H9 (cell line): ENCODE measurements at regions not wholly inside any gene's neighbourhood (a gene's known extent, or its start where the extent isn't known, plus 50 kb on each side); places are given as distances from the start of the nearest gene placed in this dataset.
A peak's percentile ranks its signal among the peaks of the same experiment; 100 is the strongest.

ENCODE experiments used
- DNase-seq: peaks from one replicate; pipeline ENCODE4 v3.0.0-alpha.2; 2017
- H2AFZ ChIP-seq: one replicate; pipeline ENCODE4 v1.6.1; 2013; ENCODE audit warnings: mild to moderate bottlenecking, low read length, control low read depth, moderate library complexity
- H2AK5ac ChIP-seq: 2 replicates; pipeline ENCODE4 v1.6.1; 2013; ENCODE audit warnings: low read length, control low read depth, mixed read lengths; ENCODE audit not compliant: insufficient read length
- H2BK120ac ChIP-seq: one replicate; pipeline ENCODE4 v1.6.1; 2013; ENCODE audit warnings: low read depth, mild to moderate bottlenecking, low read length, control low read depth, inconsistent platforms; ENCODE audit not compliant: poor library complexity, severe bottlenecking
- H2BK12ac ChIP-seq: 2 replicates; pipeline ENCODE4 v1.6.1; 2013; ENCODE audit warnings: low read length, control low read depth, mixed read lengths, low read depth; ENCODE audit not compliant: insufficient read length
- H2BK15ac ChIP-seq: 2 replicates; pipeline ENCODE4 v1.6.1; 2013; ENCODE audit warnings: low read depth, low read length, control low read depth
- H2BK20ac ChIP-seq: one replicate; pipeline ENCODE4 v1.6.1; 2013; ENCODE audit warnings: low read depth, mild to moderate bottlenecking, low read length, control low read depth, inconsistent platforms; ENCODE audit not compliant: poor library complexity, severe bottlenecking
- H2BK5ac ChIP-seq: 2 replicates; pipeline ENCODE4 v1.6.1; 2013; ENCODE audit warnings: low read length, control low read depth, mixed read lengths; ENCODE audit not compliant: insufficient read length
- H3K14ac ChIP-seq: 2 replicates; pipeline ENCODE4 v1.6.1; 2013; ENCODE audit warnings: low read length, control low read depth; ENCODE audit not compliant: insufficient read depth
- H3K18ac ChIP-seq: 2 replicates; pipeline ENCODE4 v1.6.1; 2013; ENCODE audit warnings: low read depth, mild to moderate bottlenecking, mixed read lengths, low read length, control low read depth; ENCODE audit not compliant: insufficient read length
- H3K23ac ChIP-seq: 2 replicates; pipeline ENCODE4 v1.6.1; 2013; ENCODE audit warnings: low read length, control low read depth, mixed read lengths, low read depth; ENCODE audit not compliant: insufficient read length
- H3K23me2 ChIP-seq: 2 replicates; pipeline ENCODE4 v1.6.1; 2013; ENCODE audit warnings: low read depth, mild to moderate bottlenecking, mixed read lengths, low read length, control low read depth; ENCODE audit not compliant: insufficient read length, poor library complexity, severe bottlenecking
- H3K27ac ChIP-seq: 2 replicates; pipeline ENCODE4 v1.5.1; 2013; ENCODE audit warnings: low read length, control low read depth, mixed read lengths, low read depth; ENCODE audit not compliant: insufficient read length
- H3K27me3 ChIP-seq: 2 replicates; pipeline ENCODE4 v1.6.1; 2013; ENCODE audit warnings: low read length, control low read depth, inconsistent platforms; ENCODE audit not compliant: insufficient read depth
- H3K4ac ChIP-seq: 2 replicates; pipeline ENCODE4 v1.6.1; 2013; ENCODE audit warnings: low read depth, mild to moderate bottlenecking, control low read depth, inconsistent platforms, low read length, moderate library complexity
- H3K4me1 ChIP-seq: 2 replicates; pipeline ENCODE4 v1.6.1; 2013; ENCODE audit warnings: low read length, control low read depth, inconsistent platforms; ENCODE audit not compliant: insufficient read depth
- H3K4me2 ChIP-seq: 2 replicates; pipeline ENCODE4 v1.6.1; 2013; ENCODE audit warnings: low read length, control low read depth, mixed read lengths; ENCODE audit not compliant: insufficient read length, insufficient read depth
- H3K56ac ChIP-seq: 2 replicates; pipeline ENCODE4 v1.6.1; 2013; ENCODE audit warnings: low read depth, mild to moderate bottlenecking, mixed read lengths, low read length, control low read depth; ENCODE audit not compliant: insufficient read length
- H3K79me1 ChIP-seq: 2 replicates; pipeline ENCODE4 v1.6.1; 2013; ENCODE audit warnings: low read depth, mild to moderate bottlenecking, moderate library complexity, low read length, control low read depth, inconsistent platforms; ENCODE audit not compliant: insufficient read depth, poor library complexity, severe bottlenecking
- H3K79me2 ChIP-seq: 2 replicates; pipeline ENCODE4 v1.6.1; 2013; ENCODE audit warnings: low read length, control low read depth, inconsistent platforms; ENCODE audit not compliant: insufficient read depth
- H3K9ac ChIP-seq: 2 replicates; pipeline ENCODE4 v1.6.1; 2013; ENCODE audit warnings: low read length, control low read depth, mixed read lengths; ENCODE audit not compliant: insufficient read length; ENCODE audit errors: extremely low read depth
- H3K9me3 ChIP-seq: one replicate; pipeline ENCODE4 v1.6.1; 2013; ENCODE audit warnings: low read depth, low read length, inconsistent platforms; ENCODE audit not compliant: control insufficient read depth
- H3T11ph ChIP-seq: one replicate; pipeline ENCODE4 v1.6.1; 2013; ENCODE audit warnings: mild to moderate bottlenecking, low read length, control low read depth, inconsistent platforms
- H4K20me1 ChIP-seq: one replicate; pipeline ENCODE4 v1.6.1; 2013; ENCODE audit not compliant: control insufficient read depth, insufficient read length, insufficient read depth
- H4K5ac ChIP-seq: 2 replicates; pipeline ENCODE4 v1.6.1; 2013; ENCODE audit warnings: low read depth, mild to moderate bottlenecking, mixed read lengths, low read length, control low read depth; ENCODE audit not compliant: insufficient read length
- H4K8ac ChIP-seq: replicated peaks from 2 replicates; pipeline ENCODE4 v1.6.1; 2013; ENCODE audit warnings: low read length, control low read depth, mixed read lengths, low read depth; ENCODE audit not compliant: insufficient read length
- H4K91ac ChIP-seq: 2 replicates; pipeline ENCODE4 v1.6.1; 2013; ENCODE audit warnings: low read depth, mild to moderate bottlenecking, moderate library complexity, mixed read lengths, low read length, control low read depth; ENCODE audit not compliant: insufficient read length
- H3K27ac Mint-ChIP-seq, 3 experiments: 2 replicates in 2 of 3; 3 replicates in 1 of 3; pipeline ENCODE4 v1.8.0; 2020 to 2021; ENCODE audit warnings: mixed read lengths in 3 of 3, mild to moderate bottlenecking in 1 of 3, moderate library complexity in 1 of 3
- H3K27me3 Mint-ChIP-seq: 2 replicates; pipeline ENCODE4 v1.8.0; 2021; ENCODE audit warnings: low read depth, mild to moderate bottlenecking, moderate library complexity, mixed read lengths
- H3K36me3 Mint-ChIP-seq, 3 experiments: 2 replicates in 2 of 3; 3 replicates in 1 of 3; pipeline ENCODE4 v1.8.0; 2020 to 2021; ENCODE audit warnings: low read depth in 3 of 3, mixed read lengths in 3 of 3; ENCODE audit not compliant: insufficient read depth in 1 of 3
- H3K4me1 Mint-ChIP-seq, 2 experiments: 2 replicates each; pipeline ENCODE4 v1.8.0; 2020; ENCODE audit warnings: mixed read lengths in 2 of 2
- H3K4me3 Mint-ChIP-seq, 2 experiments: 2 replicates in 1 of 2; 3 replicates in 1 of 2; pipeline ENCODE4 v1.8.0; 2020 to 2021; ENCODE audit warnings: mild to moderate bottlenecking in 2 of 2, mixed read lengths in 2 of 2, moderate library complexity in 1 of 2
- H3K9me3 Mint-ChIP-seq, 2 experiments: 2 replicates in 1 of 2; 3 replicates in 1 of 2; pipeline ENCODE4 v1.8.0; 2020; ENCODE audit warnings: mild to moderate bottlenecking in 2 of 2, mixed read lengths in 2 of 2, moderate library complexity in 1 of 2
- CTCF ChIP-seq: fragments of 200-600 bp; sonication (generic); conservative IDR thresholded peaks from 3 replicates; pipeline ENCODE4 v1.8.0; 2021; ENCODE audit warnings: antibody characterized with exemption, mild to moderate bottlenecking
- WGBS: extraction: QIAGEN DNeasy Blood & Tissue Kit; methylation state at CpG from one replicate; pipeline ENCODE4 v1.1.7; 2013; ENCODE audit warnings: missing lambda C conversion rate, low lambda C conversion rate, mixed read lengths; ENCODE audit not compliant: insufficient read length; ENCODE audit errors: extremely low coverage; 5-methylcytosine and 5-hydroxymethylcytosine counted together

GRCh38 chr11:13214276-13214675 lies 63.3 kb upstream of the BMAL1 start:
- no peak overlapping the region for H4K8ac ChIP-seq
- H3K18ac ChIP-seq: no peak overlapping the region
- no peak overlapping the region for H3K23ac ChIP-seq
- no peak overlapping the region for H4K5ac ChIP-seq
- H3K27ac ChIP-seq: no peak overlapping the region
- DNase-seq: no peak
- no peak overlapping the region for H3K14ac ChIP-seq
- H2BK5ac ChIP-seq: no peak overlapping the region
- Mint-ChIP-seq H3K36me3 (no peaks in the 10 kb centered on the region), H3K4me1 (peaks cover 14% of the 10 kb centered on the region in 2 experiments), H3K27me3 (no peaks in the 10 kb centered on the region), H3K27ac (no peak overlapping the region), H3K4me3 (no peak overlapping the region), H3K9me3 (peaks cover 0 to 2% of the 10 kb centered on the region in 2 experiments; a peak in 2 of 5 replicates)
- H2AK5ac ChIP-seq: no peak overlapping the region
- no peaks in the 10 kb centered on the region for H4K20me1 ChIP-seq
- H3K4me1 ChIP-seq: no peaks in the 10 kb centered on the region
- no peak for TF ChIP-seq CTCF
- H4K91ac ChIP-seq: no peak overlapping the region
- no peak overlapping the region for H3K4ac ChIP-seq
- H3K9me3 ChIP-seq: no peaks in the 10 kb centered on the region
- H3T11ph ChIP-seq: no peak overlapping the region
- no peak overlapping the region for H3K9ac ChIP-seq
- no peak overlapping the region for H2BK20ac ChIP-seq
- no peak overlapping the region for H2AFZ ChIP-seq
- no peaks in the 10 kb centered on the region for H3K79me2 ChIP-seq
- no peak overlapping the region for H2BK15ac ChIP-seq
- no peak overlapping the region for H3K56ac ChIP-seq
- WGBS: no CpG with 5 or more reads among the region's 5 CpGs
- no peaks in the 10 kb centered on the region for H3K23me2 ChIP-seq
- no peaks in the 10 kb centered on the region for H3K27me3 ChIP-seq
- no peak overlapping the region for H2BK12ac ChIP-seq
- H2BK120ac ChIP-seq: peak overlapping the region; percentile 69
- H3K79me1 ChIP-seq: no peaks in the 10 kb centered on the region
- no peak overlapping the region for H3K4me2 ChIP-seq
